HEK293T (cell line): ENCODE measurements at regions not wholly inside any gene's neighbourhood (a gene's known extent, or its start where the extent isn't known, plus 50 kb on each side); places are given as distances from the start of the nearest gene placed in this dataset.

Source experiments
- CTCF ChIA-PET: fragments of 350-600 bp; formaldehyde crosslinking; extraction: SDS; loops from one replicate; lab custom pipeline; 2021; ENCODE audit warnings: antibody characterized with exemption, inconsistent platforms; lab: Yijun Ruan, JAX
- POLR2A ChIA-PET: fragments of 350-600 bp; formaldehyde crosslinking; extraction: SDS; loops from one replicate; lab custom pipeline; 2020; ENCODE audit warnings: antibody characterized with exemption, inconsistent platforms; lab: Yijun Ruan, JAX
- DNase-seq: peaks from one replicate; pipeline ENCODE4 v3.0.0; 2012; ENCODE audit warnings: mixed read lengths; ENCODE audit errors: extremely low spot score
- ARNT ChIP-seq: fragments of 450-650 bp; IDR thresholded peaks from 2 replicates; pipeline ENCODE4 v1.6.1; 2017; ENCODE audit warnings: mild to moderate bottlenecking
- BHLHE40 ChIP-seq: fragments of 450-650 bp; IDR thresholded peaks from 2 replicates; pipeline ENCODE4 v1.6.1; 2016; ENCODE audit warnings: mild to moderate bottlenecking, moderate library complexity, borderline replicate concordance
- CTBP1 ChIP-seq: fragments of 450-650 bp; IDR thresholded peaks from 2 replicates; pipeline ENCODE4 v1.6.1; 2016; ENCODE audit warnings: borderline replicate concordance
- ELF4 ChIP-seq: fragments of 450-650 bp; IDR thresholded peaks from 2 replicates; pipeline ENCODE4 v1.6.1; 2017; ENCODE audit warnings: antibody characterized with exemption
- FOXA1 ChIP-seq: fragments of 450-650 bp; IDR thresholded peaks from 2 replicates; pipeline ENCODE4 v1.6.1; 2016; ENCODE audit warnings: mild to moderate bottlenecking
- FOXK2 ChIP-seq: fragments of 450-650 bp; IDR thresholded peaks from 2 replicates; pipeline ENCODE4 v1.6.1; 2016; ENCODE audit warnings: mild to moderate bottlenecking
- FOXM1 ChIP-seq: fragments of 450-650 bp; IDR thresholded peaks from 2 replicates; pipeline ENCODE4 v1.6.1; 2017; ENCODE audit warnings: mild to moderate bottlenecking, borderline replicate concordance
- HDGF ChIP-seq: fragments of 450-650 bp; IDR thresholded peaks from 2 replicates; pipeline ENCODE4 v1.6.1; 2017; ENCODE audit warnings: antibody characterized with exemption, borderline replicate concordance
- L3MBTL2 ChIP-seq: fragments of 450-650 bp; conservative IDR thresholded peaks from 2 replicates; pipeline ENCODE4 v1.6.1; 2016; ENCODE audit warnings: mild to moderate bottlenecking
- LEF1 ChIP-seq: fragments of 450-650 bp; IDR thresholded peaks from 2 replicates; pipeline ENCODE4 v1.6.1; 2017; ENCODE audit warnings: mild to moderate bottlenecking, borderline replicate concordance
- NFRKB ChIP-seq: fragments of 450-650 bp; IDR thresholded peaks from 2 replicates; pipeline ENCODE4 v1.6.1; 2016; ENCODE audit warnings: mild to moderate bottlenecking, moderate library complexity
- SP1 ChIP-seq: fragments of 450-650 bp; IDR thresholded peaks from 2 replicates; pipeline ENCODE4 v1.6.1; 2017
- SUZ12 ChIP-seq: fragments of 450-650 bp; IDR thresholded peaks from 2 replicates; pipeline ENCODE4 v1.6.1; 2016; ENCODE audit warnings: mild to moderate bottlenecking
- TARDBP ChIP-seq: fragments of 450-650 bp; IDR thresholded peaks from 2 replicates; pipeline ENCODE4 v1.6.1; 2016
- ZNF384 ChIP-seq: fragments of 450-650 bp; IDR thresholded peaks from 2 replicates; pipeline ENCODE4 v1.6.1; 2016
- TF ChIP-seq, protein P1 (sequence below): fragments of 450-650 bp; IDR thresholded peaks from 2 replicates; pipeline ENCODE4 v1.6.1; 2016

DNA sequence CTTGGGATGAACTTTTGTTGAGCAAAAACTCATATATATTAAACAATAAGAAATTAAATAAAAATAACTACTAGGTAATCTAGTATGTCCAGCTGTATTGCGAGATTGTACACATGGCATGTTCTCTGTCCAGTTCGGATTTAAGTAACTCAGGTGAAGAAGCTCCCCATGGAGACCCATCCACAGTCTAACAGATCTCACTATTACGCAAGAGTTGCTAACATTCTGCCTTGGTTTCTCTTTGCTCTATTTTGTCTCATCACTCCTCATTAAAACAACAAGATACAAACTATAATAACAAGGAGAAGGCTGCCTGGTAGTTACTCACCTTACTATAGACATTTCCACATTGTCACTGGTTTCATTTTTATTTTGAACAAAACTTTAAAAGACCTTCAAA, 1372.3 kb upstream of the CELF2 start:
- POLR2A ChIA-PET = no interaction called here
- CTCF ChIA-PET = no interaction called here

GRCh38 chr10:9645928-9646600, 1371.6 kb upstream of the CELF2 start:
- POLR2A ChIA-PET = no interaction called here
- CTCF ChIA-PET = no interaction called here
- no peak for DNase-seq
- TF ChIP-seq ELF4 (no peak), ZNF384 (no peak), SUZ12 (no peak), LEF1 (no peak), L3MBTL2 (no peak), SP1 (no peak), HDGF (no peak), TARDBP (no peak), NFRKB (no peak), FOXM1 (no peak), FOXA1 (no peak), BHLHE40 (no peak), CTBP1 (no peak), FOXK2 (no peak), ARNT (no peak)
- TF ChIP-seq, protein P1, sequence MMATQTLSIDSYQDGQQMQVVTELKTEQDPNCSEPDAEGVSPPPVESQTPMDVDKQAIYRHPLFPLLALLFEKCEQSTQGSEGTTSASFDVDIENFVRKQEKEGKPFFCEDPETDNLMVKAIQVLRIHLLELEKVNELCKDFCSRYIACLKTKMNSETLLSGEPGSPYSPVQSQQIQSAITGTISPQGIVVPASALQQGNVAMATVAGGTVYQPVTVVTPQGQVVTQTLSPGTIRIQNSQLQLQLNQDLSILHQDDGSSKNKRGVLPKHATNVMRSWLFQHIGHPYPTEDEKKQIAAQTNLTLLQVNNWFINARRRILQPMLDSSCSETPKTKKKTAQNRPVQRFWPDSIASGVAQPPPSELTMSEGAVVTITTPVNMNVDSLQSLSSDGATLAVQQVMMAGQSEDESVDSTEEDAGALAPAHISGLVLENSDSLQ = no peak

More for the DNA sequence above, 1372.3 kb upstream of the CELF2 start:
- no peak for DNase-seq
- TF ChIP-seq FOXK2 (no peak), SUZ12 (no peak), SP1 (no peak), FOXM1 (no peak), L3MBTL2 (no peak), NFRKB (no peak), ELF4 (no peak), BHLHE40 (no peak)

- no peak for TF ChIP-seq L3MBTL2
- TF ChIP-seq FOXK2 = no peak
- no peak for TF ChIP-seq SUZ12
- TF ChIP-seq FOXA1 = no peak
- no peak for DNase-seq
- ChIA-PET POLR2A (no interaction called here), CTCF (no interaction called here)
Measured at GRCh38 chr10:9654261-9654660, 1363.4 kb upstream of the CELF2 start.

- ChIA-PET POLR2A (no interaction called here), CTCF (no interaction called here)
- TF ChIP-seq CTBP1 (no peak), HDGF (no peak), L3MBTL2 (no peak), SP1 (no peak), FOXM1 (no peak), ZNF384 (no peak), FOXK2 (no peak), FOXA1 (no peak), ARNT (no peak), NFRKB (no peak), SUZ12 (no peak), TARDBP (no peak), BHLHE40 (no peak), LEF1 (no peak), ELF4 (no peak)
- TF ChIP-seq, protein P1 = no peak
- no peak for DNase-seq
Measured at GRCh38 chr10:9656386-9656785, 1361.3 kb upstream of the CELF2 start.

DNA sequence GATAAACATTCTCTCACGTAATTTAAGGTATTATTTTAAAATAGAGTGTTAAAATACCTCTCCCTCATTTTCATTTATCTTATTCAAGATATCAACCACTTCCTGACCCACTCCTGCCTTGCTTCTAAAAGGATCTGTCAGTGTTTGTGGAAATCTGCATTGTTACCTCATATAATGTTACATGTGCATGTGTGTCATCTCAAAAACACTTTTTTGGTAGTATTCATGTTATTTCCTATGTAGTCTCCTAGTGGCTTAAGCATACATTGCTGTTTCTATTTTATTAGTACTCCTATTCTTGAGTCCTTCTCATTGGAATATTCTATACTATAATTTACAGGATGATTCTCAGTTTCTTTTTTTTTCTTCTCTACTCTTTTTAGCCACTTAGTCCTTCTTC, 1360.7 kb upstream of the CELF2 start:
- ChIA-PET POLR2A (no interaction called here), CTCF (no interaction called here)
- no peak for DNase-seq
- TF ChIP-seq LEF1 (no peak), ELF4 (no peak), ARNT (no peak), HDGF (no peak), FOXM1 (no peak), NFRKB (no peak), L3MBTL2 (no peak), BHLHE40 (no peak), FOXA1 (no peak), TARDBP (no peak), ZNF384 (no peak), SP1 (no peak), SUZ12 (no peak), FOXK2 (no peak), CTBP1 (no peak)
- TF ChIP-seq, protein P1 = no peak

DNA sequence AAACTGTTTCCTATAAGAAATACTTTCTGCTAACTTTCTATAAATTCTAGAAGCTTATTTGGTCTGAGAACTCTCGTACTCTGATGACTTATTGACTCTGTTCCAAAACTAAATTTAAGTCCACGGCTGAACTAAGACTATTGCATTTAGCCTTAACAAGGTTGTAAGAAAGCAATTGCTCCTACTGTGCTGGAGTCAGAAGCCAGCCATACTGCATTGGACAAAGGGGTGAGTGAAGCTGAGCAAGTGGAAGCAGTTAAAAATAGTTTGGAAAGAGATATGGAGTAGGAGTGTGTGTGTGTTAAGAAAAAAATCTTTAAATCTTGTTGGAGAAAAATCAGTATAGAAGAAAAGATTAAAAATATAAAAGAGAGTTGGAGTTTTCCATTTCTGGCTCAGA, 1360.1 kb upstream of the CELF2 start:
- no peak for TF ChIP-seq TARDBP
- no peak for TF ChIP-seq ZNF384
- TF ChIP-seq ARNT = no peak
- no peak for TF ChIP-seq SP1
- TF ChIP-seq BHLHE40 = no peak
- TF ChIP-seq L3MBTL2 = no peak
- no peak for TF ChIP-seq FOXK2
- no peak for TF ChIP-seq NFRKB
- no peak for TF ChIP-seq ELF4
- no peak for TF ChIP-seq HDGF
- TF ChIP-seq FOXA1 = no peak
- no peak for TF ChIP-seq SUZ12
- TF ChIP-seq, protein P1 = no peak
- TF ChIP-seq LEF1 = no peak
- no peak for TF ChIP-seq FOXM1
- ChIA-PET POLR2A (no interaction called here), CTCF (no interaction called here)
- DNase-seq = no peak
